Right forelimb (tissue), 1 donor: ENCODE measurements at regions not wholly inside any gene's neighbourhood (a gene's known extent, or its start where the extent isn't known, plus 50 kb on each side); places are given as distances from the start of the nearest gene placed in this dataset.
"Not testable (repeated sequence)": the region's sequence is repeated elsewhere in the genome, so short reads cannot be mapped to it uniquely, and the experiment has no call there.

Experiments used
- DNase-seq: peaks from one replicate; pipeline ENCODE4 v3.0.0-alpha.2; 2018

DNA sequence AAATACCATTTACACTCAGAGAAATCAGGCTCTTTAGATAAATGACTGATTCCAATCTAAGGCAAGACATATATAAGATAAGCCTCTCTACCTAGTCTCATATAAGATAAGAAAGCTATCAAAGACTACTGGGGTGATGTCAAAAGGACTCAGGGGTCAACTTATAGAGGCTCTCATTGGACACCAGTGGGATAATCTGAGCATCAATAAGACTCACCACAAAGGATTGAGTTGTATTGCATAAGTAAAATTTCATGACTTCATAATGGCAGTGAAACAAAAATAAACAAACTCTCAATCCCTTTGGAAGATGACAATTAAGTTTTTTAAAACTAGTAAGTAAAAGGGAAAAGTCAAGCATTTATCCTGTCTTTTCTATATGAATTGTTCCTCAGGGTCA lies 317.8 kb downstream of the SHQ1 start:
- DNase-seq: no peak

DNA sequence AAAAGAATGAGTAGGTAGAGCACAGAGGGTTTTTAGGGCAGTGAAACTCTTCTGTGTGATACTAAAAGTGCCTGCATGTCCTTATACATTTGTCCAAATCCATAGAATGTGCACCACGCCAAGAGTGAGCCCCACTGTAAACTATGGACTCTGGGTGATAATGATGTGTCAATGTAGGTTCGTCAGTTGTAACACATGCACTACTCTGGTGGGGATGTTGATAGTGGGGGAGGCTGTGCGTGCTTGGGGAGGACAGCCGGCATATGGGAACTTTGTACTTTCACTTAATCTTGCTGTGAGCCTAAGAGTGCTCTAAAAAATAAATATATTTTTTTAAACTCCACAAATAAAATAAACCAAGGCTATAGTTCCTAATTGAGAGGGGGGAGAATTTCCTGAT lies 319.2 kb downstream of the SHQ1 start:
- no peak for DNase-seq

DNA sequence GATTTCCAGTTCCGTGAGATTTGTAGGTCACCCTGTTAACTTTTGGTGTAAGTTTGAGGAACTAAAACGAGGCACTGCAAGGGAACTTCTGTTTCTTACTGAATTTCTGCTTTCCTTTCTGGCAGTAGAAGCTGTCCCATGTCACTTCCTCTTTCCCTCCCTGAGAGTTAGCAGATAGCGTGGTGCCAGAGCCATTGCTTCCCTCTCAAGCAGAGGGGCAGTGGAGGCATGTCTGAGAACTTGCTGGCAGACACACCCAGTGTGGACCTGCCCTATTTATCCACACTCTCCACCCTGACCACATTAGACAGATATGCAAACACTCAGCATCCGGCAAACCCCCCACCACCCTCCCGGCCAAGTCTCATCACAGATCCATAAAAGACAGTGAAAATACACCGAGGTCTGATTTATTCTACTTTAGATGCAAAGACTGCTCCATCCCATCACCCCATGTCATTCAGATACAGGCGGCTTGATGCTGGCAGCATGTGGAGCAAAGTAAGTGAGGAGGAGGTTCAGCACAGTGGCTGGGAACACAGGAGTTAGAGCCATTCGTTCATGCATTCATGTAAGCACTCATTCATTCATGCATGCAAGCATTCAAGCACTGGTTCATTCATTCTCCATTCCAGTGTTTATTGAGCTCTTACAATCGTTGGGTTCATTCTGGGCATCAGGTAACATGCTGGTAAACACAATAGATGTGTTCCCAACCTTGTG lies 324.7 kb downstream of the SHQ1 start:
- DNase-seq: no peak

DNA sequence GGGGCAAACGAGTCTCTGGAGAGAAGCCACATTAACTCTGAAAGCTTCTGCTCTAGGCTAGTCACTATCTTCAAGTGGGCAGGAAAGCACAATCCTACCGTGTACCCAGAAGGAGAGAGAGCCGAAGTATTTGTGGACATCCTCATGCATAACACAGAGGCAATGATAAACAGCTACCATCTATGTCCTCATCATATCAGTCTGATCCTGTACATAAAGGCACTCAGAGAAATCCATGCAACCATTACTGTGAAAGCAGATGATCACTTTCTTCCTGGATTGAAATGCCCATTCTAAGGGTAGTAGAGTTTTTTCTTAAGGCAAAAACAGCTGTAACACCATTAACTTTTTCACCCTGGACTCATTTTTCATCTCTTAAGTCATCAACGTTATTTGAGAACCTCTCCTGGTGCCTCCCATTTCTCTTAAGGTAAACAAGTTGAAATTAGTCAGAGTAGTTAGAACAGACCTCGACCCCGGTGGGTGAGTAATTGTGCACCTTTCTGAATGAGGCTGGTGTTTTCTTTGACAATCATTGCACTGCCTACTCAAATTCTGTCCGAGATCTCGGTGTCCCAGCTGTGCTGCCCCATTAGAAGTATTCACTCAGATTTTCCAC lies 327.4 kb downstream of the SHQ1 start:
- DNase-seq: no peak

DNA sequence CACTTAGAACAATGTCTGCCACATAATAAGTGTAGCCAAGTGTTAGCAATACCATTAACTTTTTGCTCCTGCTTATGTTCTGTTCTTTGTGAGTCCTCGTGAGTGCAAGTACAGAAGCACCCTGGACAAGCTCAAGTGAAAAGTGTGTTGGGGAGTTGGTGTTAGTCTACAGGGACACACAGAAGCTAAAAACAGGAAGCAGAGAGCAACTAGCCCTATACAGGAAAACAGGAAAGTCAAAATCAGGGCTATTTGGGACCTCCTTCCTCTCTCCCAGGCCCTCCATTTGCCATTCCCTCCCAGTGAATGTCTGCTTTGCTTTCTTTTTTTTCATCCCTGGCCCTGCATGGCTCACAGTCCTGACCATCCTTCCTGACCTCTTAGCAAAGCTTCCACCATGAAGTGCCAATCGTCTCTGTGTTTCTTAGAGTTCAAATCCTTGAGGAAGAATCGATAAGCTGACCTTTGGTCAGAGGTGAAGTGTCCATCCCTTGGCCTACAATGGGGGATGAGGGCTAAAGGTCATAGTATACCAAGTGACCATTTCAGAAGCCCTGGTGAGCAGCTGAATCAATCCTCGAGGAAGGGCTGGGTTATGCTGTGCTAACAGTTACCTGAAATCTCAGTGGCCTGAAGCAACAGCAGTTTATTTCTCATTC lies 328.2 kb downstream of the SHQ1 start:
- no peak for DNase-seq

DNA sequence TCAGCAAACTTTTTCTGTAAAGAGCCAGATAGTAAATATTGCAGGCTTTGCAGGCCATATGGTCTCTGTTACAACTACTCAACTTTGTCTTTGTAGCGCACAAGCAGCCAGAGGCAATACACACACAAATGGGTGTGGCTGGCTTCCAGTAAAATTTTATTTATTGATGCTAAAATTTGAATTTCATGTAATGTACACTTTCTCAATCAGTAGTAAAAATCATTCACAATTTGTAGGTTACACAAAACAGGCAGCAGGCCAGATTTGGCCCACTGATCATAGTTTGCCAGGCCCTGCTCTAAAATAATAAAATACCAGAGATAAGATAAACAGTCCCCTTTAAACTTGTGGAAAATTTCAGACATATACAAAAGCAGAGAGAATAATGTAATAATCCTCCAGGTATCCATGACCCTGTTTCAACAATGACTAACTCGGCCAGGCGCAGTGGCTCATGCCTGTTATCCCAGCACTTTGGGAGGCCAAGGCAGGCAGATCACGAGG lies 330.3 kb downstream of the SHQ1 start:
- no peak for DNase-seq

DNA sequence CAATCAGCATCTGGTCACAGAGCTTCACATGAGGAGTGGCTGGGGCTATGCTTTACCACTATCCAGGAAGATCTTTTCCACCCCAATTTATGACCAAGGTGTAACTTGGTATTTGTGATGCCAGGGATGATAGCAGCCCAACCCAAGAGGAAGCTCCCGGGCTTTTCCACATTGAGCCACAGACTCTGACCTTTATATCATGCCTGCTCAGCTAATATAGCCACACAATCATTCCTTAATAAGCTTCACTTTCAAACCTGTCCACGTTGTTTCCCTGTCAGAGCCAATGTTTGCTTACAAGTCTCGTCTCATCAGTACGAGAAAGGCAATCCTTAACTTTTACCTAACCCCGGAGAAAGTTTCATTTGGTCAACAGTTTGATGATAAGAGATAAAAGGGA lies 330.9 kb downstream of the SHQ1 start:
- no peak for DNase-seq

DNA sequence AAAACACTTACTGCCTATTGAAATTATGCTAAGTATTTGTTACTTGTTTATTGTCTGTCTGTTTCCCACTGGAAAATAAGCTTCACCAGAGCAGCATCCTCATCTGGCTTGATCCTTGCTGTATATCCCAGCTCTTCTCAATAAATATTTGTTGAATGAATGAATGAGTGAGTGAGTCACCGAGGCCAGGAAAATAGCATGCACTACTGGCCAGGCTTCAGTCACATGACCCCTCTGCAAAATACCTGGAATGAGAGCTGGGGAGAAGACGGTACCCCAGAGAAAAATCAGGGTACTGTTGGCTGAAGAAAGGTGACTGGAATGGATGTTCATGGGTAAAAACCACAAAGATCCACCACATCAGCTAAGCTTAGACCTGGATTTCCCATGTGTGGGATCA lies 331.9 kb downstream of the SHQ1 start:
- no peak for DNase-seq

DNA sequence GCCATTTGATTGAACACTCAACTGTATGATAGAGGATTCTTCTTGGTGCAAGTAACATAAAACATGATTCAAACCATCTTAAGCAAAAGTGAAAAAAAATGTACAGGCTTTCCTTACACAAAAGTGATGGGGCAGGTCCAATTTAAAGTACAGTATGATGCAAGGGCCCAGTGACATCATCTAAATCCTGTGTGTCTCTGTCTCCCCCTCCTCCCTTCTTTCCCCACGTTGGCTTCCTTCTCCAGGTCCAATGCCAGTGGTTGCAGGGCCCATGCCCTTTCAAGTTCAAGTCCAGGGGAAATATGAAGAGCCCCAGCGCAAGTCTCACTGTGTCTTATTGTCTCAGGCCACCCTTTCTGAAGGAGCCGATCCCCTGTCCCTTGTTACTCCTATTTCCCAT lies 332.3 kb downstream of the SHQ1 start:
- DNase-seq: no peak

DNA sequence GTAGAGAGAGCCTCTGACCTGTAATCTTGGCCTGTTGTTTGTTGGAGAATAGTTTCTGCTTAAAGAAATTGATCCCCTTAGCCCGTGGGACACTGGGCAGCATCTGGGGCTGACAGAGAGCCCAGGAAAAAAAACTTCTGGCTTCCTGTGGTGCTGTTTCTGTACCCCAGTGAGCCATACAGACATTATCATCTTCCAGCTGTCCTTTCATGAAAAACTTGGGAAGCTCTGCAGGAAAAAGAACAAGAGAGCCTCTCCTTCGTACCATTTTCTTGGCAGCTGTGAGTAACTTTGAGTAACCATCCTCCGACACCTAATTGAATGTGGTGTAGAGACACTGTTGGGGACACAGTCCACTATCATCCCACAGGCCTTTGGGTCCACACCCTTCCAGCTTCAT lies 333.0 kb downstream of the SHQ1 start:
- DNase-seq: no peak

DNA sequence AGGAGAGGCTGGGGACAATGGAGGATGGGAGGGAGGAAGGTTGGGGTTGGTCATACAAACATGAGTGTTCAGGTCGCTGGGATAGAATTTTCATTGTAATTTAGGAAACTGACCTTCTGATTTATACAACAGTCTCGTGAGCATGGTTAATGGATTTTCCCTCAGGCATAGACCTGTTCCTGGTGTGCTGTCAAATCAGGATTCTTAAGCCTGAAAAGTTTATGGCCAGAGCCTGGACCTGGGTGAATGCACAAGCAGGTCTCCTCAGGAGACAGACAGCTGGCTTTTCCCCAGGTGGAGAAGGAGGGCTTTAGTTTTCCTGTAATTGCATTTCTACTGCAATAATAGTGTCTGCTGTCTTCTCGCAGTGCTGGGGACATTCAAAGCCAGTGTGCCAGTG lies 338.0 kb downstream of the SHQ1 start:
- no peak for DNase-seq

DNA sequence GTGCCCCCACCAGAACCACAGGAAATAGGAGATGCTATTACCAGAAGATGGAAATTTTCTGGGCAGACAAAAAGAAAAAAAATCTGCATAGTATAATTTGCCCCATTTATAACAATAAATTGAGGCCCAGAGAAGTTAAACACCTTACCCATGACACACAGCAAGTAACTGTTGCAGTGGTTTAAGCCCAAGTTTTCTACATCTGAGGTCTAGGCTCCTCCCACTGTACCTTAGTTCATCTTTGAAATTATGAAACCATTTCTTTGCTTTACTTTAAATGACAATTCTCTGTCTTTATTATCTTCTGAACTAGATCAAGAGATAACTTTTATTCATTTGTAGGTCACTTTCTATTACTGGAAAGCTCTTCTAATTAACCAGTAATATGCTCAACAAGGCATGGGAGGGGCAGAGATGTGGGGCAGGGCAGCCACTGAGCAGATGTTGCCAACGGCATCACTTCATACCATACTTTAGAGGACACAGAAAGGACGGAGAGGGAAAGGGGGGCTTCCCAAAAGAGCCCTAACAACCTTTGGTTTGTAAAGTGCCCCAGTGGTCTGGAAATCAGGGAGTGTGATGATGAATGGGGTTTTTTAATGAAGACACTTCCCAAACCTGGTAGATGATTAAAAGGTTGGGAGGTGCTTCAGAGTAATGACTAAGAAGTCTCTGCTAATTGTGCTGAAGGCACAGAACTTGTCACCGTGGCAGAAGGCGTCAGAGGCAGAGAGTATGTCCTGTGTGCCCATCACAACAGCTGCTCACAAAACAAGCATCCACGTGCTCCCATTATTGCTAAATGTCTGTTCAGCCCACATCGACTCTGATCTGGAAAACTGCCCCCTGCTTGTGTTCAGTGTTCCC lies 342.5 kb downstream of the SHQ1 start:
- DNase-seq: no peak

DNA sequence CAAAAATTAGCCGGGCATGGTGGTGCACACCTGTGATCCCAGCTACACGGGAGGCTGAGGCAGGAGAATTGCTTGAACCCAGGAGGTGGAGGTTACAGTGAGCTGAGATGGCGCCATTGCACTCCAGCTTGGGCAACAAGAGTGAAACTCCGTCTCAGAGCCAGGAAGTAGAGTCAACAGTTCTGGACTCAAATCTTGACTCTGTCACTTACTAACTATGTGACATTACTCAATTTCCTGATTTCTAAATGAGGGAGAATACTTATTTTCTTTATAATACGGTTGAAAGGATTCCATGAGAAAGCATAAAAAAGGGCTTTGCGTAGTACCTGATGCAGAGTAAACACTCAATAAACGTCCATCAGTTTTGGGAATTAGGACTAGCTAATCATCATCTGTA lies 350.7 kb downstream of the SHQ1 start:
- not testable (repeated sequence) for DNase-seq

DNA sequence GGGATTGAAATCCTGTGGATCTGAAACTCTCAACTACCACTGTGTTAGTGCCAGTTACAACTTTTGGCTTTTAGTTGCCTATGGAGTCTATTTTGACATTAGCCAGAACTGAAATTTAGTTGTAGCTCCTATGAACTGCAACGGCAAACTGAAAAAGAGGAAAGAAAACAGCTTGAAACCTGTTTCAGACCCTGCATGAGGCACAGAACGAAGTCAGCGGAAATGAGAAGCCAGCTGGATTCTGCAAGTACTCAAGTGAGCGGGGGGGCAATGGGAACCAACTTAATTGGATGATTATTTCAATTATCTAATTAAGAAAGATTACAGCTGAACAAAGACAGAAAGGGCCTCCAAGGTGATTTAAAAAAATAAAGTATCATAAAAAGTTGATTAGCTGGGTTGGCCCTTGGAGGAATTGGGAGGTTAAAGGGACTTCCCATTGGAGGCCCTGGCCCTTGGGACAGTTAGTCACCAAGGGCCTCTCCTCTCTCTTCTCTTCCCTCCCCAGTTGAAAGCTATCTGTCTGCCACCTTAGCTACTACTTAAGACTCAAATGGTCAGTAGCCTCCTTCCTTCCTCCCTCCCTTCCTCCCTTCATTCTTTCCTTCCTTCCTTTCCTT lies 352.1 kb downstream of the SHQ1 start:
- no peak for DNase-seq

DNA sequence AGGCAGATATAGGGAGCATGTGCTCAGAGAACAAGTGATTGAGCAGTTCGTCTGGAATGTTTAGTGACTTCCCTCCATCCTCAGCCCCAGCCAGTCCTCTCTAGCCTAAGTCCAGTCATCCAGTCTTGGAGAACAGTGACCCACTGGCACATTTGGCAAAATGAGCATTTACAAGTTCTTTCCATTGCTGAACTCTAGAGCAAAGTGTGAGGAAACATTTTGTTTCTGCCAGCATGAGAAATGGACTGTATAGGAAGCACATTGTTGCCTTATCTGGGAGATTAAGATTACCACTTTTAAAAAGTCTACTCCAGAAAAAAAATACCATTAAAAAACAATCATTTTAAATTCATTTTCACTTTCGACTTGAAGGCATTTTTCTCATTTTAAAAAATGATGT lies 353.6 kb downstream of the SHQ1 start:
- no peak for DNase-seq

DNA sequence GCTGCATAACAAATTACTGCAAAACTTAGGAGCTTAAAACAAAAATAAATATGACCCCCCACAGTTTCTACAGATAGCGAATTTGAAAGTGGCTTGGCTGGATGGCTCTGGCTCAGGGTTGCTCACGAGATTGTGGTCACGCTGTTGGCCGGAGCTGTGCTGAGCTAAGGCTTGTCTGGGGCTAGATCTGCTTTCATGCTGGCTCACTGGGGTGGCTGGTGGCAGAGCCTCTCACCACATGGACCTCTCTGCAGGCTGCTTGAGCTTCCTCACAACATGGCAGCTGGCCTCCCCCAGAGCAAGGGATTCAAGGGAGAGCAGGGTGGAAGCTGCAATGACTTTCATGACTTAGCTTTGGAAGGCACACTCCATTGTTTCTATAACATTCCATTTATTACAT lies 354.1 kb downstream of the SHQ1 start:
- no peak for DNase-seq

DNA sequence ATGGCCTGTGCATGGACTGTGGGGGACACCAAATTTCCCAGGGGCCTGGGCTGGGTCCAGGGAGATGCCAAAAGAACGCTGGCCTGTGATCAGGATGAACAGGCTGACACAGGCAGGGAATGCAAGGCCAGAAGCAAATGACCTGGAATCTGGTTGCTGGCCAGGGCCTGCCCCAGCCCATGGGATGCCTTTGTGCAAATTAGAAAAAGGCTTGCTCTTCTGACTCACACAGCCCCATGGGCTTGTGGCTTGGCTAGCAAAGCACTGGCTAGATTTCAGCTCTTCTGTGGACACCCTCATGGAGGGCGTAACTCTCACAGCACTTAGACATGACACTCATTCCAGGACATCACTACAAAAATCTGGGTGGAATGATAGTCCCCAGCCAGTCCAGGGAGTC lies 356.0 kb downstream of the SHQ1 start:
- peak; percentile 67 for DNase-seq

DNA sequence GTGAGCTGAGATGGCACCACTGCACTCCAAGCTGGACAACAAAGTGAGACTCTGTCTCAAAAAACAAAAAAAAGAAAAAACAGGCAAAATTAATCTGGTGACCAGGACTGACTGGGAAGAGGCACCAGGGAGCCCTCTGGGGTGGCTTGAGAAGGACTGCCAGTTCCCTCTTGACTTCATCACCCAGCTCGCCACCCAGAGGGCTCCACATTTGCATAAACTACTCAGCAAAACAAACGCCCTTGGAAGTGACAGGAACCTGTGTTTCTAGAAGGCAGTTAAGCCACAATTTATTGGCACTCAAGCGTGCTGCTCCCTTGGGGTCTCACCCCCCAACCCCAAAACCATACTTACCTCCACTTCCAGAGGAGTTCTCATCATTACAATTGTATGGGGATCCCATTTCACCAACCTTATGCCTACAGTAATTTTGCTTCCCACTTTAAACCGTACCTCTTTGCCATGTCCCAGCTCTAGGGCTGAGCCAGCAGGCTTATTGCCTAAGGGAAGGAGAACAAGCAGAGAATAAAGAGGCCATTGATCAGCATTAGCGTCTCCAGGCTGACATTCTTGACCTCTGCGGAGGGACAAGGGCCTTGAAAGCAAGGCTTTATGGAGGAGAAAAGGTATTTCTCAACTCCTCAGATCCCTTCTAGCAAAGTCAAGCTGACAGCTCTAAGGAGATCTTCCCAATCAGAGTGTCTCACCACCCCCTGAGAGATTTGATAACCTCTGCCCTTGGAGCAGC lies 357.4 kb downstream of the SHQ1 start:
- no peak for DNase-seq

DNA sequence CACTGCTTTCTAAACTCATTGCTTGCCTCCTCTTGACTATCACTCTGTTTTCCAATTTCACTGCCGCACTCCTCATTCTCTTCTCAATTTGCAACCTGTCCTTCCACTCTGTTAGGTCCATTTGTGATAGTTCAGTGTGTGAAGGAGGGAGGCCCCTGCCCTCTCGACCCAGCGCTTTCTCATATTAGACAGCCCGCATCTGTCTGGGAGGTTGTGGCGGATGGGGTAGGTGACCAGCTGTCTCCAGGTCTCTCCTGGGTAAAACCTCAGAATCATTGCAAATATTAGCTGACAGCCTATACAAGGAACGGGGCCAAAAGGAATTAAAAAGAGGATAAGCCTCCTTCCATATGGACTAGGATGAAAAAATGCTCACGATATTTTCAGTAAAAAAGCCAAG lies 358.3 kb downstream of the SHQ1 start:
- no peak for DNase-seq

DNA sequence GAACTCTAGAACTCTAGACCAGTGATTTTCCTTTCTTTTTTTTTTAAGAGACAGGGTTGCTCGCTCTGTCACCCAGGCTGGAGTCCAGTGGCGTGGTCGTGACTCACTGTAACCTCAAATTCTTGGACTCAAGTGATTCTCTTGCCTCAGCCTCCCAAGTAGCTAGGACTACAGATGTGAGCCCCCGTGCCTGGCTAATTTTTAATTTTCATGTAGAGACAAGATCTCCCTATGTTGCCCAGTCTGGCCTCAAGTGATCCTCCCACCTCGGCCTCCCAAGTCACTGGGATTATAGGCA lies 359.6 kb downstream of the SHQ1 start:
- no peak for DNase-seq

DNA sequence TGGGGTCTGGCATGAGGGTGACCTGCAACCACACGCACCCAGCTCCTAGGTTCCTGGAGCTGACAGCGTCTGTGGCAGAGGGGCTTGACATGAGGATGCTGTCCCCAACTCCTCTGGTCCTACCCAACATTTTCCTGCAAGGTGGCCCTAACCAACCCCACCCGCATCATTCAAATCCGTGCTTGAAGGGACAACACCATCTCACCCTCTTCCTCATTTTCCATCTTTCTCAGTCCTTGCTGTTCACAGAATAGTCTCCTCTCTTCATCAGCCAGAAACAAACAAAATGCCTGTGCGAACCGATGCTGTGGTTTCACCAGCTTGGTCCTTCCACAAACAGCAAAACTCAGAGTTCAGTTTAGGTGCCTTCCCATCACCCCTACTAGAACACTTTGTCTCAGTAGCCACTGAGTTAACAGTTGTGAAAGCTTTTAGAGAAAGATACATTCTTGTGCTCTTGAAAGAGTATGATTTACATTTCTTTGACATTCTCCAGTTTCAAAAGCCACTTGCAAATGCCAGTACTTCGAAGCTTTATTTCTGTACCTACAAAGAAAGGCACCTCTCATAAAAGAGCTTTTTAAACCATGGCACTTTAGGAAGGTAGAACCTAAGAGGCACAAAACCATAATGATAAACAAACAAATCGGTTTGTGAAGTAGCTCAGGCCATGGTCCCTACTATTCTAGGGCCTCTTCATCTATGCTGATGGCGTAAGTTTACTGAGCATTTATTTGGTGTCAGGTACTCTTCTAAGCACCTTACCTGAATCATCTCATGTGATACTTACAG lies 360.1 kb downstream of the SHQ1 start:
- DNase-seq: no peak
